PC-3 (cell line): ENCODE measurements at regions not wholly inside any gene's neighbourhood (a gene's known extent, or its start where the extent isn't known, plus 50 kb on each side); places are given as distances from the start of the nearest gene placed in this dataset.

ENCODE experiments used
- CTCF ChIP-seq: fragments of 300-600 bp; sonication (generic); conservative IDR thresholded peaks from 2 replicates; pipeline ENCODE4 v1.5.1; 2017; ENCODE audit warnings: antibody characterized with exemption, low read depth, mild to moderate bottlenecking, low read length
- EZH2 ChIP-seq: fragments of 300-600 bp; sonication (generic); IDR thresholded peaks from one replicate; pipeline ENCODE4 v1.6.1; 2017; ENCODE audit warnings: antibody characterized with exemption, mild to moderate bottlenecking, low read length; ENCODE audit not compliant: unreplicated experiment

GRCh38 chr2:38148501-38148900 is 72.5 kb upstream of the CYP1B1 start:
- TF ChIP-seq CTCF: no peak
- TF ChIP-seq EZH2: no peak
